GM13977 (cell line): ENCODE measurements at regions not wholly inside any gene's neighbourhood (a gene's known extent, or its start where the extent isn't known, plus 50 kb on each side); places are given as distances from the start of the nearest gene placed in this dataset.

Source experiments
- DNase-seq: peaks from one replicate; pipeline ENCODE4 v3.0.0; 2012; ENCODE audit warnings: low spot score
- in situ Hi-C: fragments of 300-500 bp; cut with MboI; formaldehyde crosslinking; loops from one replicate; pipeline ENCODE4 v1.12.0; 2022; ENCODE audit warnings: low sequenced_read_pairs, low pct_unique_long_range_greater_than_20kb, mixed read lengths, inconsistent platforms; ENCODE audit not compliant: unreplicated experiment
- TF ChIP-seq, protein P1 (sequence below): IDR thresholded peaks from 2 replicates; pipeline ENCODE4 v1.5.1; 2012; ENCODE audit warnings: mild to moderate bottlenecking, control low read depth; ENCODE audit not compliant: insufficient read depth; ENCODE audit errors: extremely low read depth, missing control alignments

DNA sequence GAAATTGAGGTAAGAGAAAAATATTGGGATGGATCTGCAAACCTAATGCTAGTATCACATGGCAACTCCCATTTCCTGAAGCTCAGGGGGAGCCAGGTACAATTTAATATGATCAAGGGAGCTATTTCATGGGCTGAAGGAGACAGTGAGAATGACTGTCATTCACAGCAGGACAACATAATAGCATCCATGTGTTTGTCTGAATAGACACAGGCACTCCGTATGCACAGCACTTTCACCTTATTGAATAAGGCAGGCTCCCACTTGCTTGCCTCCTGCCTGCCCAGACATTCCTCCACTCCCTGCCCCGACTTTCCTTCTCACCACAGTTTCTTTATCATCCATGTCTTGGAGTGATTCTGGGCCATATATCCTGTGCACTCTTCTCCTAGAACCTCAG is 156.6 kb upstream of the SLC24A5 start:
- no peak for DNase-seq
- TF ChIP-seq, protein P1, sequence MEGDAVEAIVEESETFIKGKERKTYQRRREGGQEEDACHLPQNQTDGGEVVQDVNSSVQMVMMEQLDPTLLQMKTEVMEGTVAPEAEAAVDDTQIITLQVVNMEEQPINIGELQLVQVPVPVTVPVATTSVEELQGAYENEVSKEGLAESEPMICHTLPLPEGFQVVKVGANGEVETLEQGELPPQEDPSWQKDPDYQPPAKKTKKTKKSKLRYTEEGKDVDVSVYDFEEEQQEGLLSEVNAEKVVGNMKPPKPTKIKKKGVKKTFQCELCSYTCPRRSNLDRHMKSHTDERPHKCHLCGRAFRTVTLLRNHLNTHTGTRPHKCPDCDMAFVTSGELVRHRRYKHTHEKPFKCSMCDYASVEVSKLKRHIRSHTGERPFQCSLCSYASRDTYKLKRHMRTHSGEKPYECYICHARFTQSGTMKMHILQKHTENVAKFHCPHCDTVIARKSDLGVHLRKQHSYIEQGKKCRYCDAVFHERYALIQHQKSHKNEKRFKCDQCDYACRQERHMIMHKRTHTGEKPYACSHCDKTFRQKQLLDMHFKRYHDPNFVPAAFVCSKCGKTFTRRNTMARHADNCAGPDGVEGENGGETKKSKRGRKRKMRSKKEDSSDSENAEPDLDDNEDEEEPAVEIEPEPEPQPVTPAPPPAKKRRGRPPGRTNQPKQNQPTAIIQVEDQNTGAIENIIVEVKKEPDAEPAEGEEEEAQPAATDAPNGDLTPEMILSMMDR = no peak
- in situ Hi-C loops = no loop called here

DNA sequence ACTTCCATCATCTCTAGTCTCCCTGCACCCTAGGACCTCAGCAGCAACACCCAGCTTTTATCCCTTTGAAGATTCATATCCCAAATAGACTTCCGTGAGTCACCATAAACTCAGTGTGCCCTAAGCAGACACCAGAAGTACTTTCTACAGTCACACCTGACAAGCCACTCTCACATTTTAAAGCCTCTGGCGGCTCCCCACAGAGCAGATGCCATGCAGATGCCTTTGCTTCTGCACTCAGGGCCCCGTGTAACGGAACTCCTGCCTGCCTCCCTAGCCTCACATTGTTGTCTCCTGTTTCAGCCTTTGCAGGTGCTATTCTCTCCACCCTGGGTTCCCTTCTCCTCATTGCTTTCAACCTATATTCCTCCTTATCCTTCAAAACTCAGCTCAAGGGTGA is 155.5 kb upstream of the SLC24A5 start:
- DNase-seq = no peak
- TF ChIP-seq, protein P1 = no peak
- in situ Hi-C loops = no loop called here

DNA sequence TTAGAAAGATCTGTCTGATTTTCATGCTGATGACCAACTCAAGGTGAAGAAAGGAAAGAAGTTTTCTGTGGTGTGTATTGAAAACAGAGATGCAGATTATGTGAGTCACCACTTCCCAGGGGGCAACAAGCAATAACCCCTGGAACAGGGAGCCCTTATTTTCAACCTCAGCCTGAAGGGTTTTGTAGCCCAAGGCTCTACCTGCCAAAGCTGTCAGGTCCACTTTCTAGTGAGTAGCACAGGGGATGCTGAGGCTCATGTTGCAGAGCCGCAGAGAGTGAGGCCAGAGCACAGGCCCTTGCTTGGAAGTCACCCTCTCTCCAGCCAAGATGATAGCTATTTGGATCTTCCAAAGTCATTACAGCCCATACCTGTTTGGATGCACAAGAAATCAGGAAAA is 152.2 kb upstream of the SLC24A5 start:
- DNase-seq = no peak
- in situ Hi-C loops = no loop called here
- TF ChIP-seq, protein P1 = no peak

DNA sequence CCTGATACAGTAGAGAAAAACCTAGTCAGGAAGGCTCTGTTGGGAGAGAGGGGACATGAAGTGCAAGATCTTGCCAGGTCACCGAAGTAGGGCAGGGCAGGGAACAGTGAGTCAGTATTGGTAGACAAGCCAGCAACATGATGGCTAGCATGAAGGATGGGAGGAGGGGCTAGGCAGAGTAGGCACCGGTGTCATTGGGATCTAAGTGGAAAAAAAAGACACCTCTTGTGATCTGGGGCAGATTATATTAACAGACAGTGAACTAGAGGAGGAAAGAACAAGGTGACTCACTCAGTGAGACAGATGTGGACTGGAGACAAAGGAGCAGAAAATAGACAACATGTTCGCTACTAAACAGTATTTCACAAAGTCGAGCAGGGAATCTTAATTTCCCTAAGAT is 149.2 kb upstream of the SLC24A5 start:
- TF ChIP-seq, protein P1 = no peak
- DNase-seq = no peak
- in situ Hi-C loops = no loop called here

DNA sequence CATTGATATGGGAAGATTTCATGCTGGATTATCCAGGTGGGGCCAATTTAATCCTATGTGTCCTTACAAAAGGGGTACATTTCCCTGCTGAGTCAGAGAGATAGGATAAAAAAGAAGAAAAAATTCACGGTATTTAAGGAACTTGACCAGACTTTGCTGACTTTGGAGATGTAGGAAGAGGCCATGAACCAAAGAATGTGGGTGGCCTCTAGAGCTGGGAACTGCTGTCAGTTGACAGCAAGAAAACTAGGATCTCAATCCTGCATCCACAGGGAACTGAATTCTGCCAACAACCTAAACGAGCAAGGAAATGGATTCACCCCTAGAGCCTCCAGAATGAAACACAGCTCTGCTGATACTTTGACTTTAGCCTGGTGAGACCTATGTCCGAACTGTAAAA is 148.1 kb upstream of the SLC24A5 start:
- in situ Hi-C loops = no loop called here
- TF ChIP-seq, protein P1 = no peak
- no peak for DNase-seq

DNA sequence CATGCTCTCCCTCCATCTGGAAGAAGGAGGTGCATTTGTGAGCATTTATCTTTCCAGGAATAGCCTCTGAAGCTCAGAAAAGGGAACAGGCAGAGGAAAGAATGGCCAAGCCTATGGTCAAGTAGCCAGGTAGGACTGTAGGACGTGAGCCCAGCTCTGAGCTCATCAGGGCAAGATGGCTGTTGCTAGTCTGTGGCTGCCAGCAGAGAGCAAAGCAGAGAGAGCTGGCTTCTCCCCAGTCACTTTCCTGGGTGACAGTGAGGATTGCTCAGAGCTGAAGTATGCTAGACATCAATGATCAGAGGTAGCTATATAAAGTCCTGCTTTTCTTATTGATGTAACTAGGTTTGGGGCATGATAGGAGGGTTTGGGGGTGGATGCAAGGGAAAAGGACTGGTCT is 146.1 kb upstream of the SLC24A5 start:
- TF ChIP-seq, protein P1 = no peak
- DNase-seq = no peak
- in situ Hi-C loops = loop anchor here (25.0 kb wide), 3 partner anchors 262 to 787 kb away; partner anchors contain the start of gene SEMA6D

DNA sequence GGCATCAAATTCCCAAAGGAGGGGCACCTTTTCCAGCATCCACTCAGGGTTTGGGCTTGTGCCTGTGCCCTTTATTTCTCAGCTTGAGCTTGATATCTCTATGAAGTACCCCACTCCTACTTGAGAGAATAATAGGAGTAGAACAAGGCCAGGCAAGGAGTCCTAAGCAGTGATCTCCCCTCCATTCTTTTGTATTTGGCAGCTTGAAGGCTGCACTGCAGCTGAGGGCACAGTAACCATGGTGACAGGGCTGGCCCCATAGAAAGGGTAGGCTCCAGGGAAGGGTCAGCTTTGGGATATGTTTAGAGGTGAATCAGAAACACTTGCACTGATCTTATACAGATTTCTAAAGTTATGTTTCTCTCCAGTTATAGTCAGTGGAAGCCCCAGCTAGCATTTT is 145.4 kb upstream of the SLC24A5 start:
- TF ChIP-seq, protein P1 = no peak
- no peak for DNase-seq
- in situ Hi-C loops = loop anchor here (25.0 kb wide), 3 partner anchors 263 to 788 kb away; partner anchors contain the start of gene SEMA6D
